Activated T-cell treated with anti-CD3 and anti-CD28 coated beads for 1 hour (primary cell): ENCODE measurements at regions not wholly inside any gene's neighbourhood (a gene's known extent, or its start where the extent isn't known, plus 50 kb on each side); places are given as distances from the start of the nearest gene placed in this dataset.

Source experiments
- DNase-seq: peaks from one replicate; pipeline ENCODE4 v3.0.0-alpha.2; 2020; ENCODE audit warnings: low read depth

DNA sequence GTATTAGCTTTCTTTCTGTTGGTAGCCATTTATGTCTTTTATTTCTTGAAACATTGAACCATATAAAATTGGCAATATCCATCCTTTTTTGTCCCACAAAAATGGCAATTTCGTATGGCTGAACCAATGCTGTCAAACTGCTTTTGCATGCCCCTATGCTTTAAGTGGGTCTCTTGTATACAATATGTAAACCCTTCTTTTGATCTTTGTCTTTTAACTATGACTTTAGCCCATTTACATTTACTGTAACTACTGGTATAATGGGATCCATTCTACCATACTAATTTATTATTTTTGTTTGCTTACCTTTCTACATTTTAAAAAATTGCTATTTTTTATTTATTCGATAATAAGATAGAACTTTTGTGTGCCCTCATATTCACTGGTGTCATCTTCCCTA lies 93.4 kb downstream of the TENT4A start:
- no peak for DNase-seq

GRCh38 chr5:6808462-6808861 lies 95.2 kb downstream of the TENT4A start:
- DNase-seq = no peak

DNA sequence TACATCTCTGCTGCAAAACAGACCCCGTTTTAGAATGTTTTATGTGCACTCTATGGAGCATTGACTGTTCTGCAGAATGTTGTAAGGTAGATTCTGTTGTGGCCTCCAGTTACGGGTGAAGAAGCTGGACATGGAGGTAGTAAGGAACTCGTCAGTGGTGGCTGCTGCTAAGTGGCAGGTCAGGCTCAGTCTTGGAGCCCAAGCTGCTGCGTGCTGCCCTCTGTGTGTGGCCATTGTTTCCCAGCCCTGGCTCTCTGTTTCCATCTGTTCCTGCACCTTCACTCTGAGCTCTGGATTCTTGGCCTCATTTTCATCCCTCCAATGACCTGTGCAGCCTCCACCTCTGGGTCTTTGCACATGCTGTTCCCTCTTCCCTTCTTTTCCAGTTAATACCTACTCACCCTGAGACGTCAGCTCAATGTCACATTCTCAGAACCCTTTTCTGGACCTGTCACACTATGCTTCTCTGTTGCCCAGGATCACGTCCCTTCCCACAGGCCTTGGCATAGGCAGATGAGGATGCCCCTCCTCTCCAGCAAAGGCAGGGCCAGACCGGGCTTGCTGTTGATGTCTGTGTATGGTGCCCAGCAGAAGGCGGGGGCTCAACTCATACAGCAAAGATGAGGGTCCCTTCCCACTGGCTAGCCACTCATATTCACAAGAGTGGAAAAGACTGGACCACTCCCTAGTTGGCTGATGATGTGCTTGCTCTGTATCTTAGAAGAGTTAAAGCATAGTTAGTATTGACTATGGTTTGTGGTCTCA lies 97.6 kb downstream of the TENT4A start:
- DNase-seq = no peak

- no peak for DNase-seq
Observed at GRCh38 chr5:6812091-6812490, 98.9 kb downstream of the TENT4A start.

- no peak for DNase-seq
Observed at GRCh38 chr5:6812800-6813731, 99.8 kb downstream of the TENT4A start.

DNA sequence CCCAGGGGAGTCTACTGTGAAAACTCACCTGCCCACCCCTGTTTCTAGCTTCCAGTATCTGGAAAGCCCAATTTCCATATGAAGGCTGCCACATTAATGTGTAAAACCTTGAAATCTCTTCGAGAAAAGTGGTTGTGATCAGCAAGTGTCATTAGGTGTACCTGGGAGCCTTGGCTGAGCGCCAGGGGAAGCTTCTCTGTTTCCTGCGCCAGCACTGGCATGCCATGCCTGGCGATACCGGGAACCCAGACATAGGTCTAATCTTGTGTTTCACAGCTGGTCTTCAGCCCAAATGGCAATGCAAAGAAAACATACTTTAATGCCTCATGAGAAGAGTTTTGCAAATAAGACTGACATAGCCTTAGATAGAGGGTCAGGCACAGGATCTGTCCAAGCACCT lies 101.6 kb downstream of the TENT4A start:
- DNase-seq = no peak

DNA sequence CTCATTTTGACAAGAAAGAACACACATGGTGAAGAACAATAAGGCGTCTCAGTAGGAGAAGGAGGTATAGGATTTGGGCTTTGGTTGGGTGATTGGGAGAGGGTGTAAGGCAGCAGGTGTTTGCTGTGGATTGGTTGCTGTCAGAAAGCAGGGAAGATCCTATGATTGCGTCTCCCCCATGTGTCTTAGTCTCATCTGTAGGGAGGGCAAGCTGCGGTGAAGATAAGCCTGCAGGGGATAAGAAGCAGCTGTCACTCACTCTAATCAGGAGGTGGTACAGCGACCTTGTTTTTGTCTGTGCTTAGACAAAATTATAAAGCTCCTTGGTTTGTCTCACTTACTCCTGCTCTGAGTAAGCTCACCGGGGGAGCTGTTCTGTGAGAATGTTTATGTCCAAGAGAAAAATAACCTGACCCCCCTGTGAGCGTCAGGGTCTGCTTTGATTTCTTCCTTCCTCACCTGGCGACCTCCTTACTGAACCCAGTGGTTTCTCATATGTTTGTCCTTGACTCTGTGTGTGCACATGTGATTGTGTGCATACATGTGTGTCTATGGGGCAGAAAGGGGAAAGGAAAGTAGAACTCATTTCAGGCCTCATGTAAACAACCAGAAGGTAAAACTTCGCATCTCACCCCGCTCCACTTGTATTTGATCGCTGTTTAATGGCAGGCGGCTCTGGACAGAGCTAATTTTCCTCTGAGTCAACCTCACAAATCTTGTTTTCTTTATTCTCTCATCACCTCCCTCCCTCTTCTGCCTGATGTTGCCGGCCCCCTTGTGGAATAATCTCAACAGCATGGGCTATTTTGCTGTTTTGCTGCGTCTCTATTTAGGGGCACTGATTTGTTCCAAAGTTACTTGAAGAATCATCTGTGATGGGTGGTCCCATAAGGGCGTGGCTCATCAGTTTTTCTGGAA lies 105.6 kb downstream of the TENT4A start:
- no peak for DNase-seq

DNA sequence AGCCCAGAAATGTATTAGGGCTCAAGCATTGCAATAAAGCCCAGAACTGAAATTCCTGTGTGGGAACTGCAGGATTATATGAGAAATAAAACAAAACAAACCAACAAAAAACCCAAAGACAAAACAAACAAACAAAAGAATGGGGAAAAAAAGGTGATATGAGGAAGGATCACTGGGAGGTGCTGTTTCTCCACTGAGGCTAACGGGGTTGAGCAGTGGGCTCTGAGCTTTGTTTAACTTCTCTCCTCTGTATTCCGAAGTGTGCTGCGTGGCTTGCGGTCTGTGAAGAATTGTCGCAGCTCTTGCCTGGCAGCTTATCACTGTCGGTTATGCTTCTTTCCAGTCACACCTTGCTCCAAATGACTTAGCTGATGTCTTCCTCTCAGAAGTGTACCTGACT lies 106.3 kb downstream of the TENT4A start:
- DNase-seq = no peak

- peak; percentile 14 for DNase-seq
Observed at GRCh38 chr5:6820851-6821479, 107.7 kb downstream of the TENT4A start.

DNA sequence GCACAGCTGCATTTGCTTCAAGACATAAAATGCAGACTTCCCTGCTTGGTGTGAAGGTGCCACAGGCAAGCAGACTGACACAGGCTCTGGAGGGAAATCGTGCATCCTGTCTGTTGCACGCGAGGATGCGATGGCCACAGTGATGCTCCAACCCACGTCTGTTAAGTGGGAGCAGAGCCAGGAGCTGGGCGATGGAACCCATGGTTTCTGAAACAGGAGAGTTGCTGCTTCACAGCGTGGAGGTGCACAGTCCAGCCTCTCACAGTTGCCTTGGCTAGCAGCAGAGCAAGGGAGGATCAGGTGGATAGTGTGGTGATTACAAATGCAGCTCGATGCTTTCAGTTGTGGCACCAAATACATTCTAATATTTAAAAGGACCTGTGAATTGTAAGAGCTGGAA lies 108.8 kb downstream of the TENT4A start:
- no peak for DNase-seq

DNA sequence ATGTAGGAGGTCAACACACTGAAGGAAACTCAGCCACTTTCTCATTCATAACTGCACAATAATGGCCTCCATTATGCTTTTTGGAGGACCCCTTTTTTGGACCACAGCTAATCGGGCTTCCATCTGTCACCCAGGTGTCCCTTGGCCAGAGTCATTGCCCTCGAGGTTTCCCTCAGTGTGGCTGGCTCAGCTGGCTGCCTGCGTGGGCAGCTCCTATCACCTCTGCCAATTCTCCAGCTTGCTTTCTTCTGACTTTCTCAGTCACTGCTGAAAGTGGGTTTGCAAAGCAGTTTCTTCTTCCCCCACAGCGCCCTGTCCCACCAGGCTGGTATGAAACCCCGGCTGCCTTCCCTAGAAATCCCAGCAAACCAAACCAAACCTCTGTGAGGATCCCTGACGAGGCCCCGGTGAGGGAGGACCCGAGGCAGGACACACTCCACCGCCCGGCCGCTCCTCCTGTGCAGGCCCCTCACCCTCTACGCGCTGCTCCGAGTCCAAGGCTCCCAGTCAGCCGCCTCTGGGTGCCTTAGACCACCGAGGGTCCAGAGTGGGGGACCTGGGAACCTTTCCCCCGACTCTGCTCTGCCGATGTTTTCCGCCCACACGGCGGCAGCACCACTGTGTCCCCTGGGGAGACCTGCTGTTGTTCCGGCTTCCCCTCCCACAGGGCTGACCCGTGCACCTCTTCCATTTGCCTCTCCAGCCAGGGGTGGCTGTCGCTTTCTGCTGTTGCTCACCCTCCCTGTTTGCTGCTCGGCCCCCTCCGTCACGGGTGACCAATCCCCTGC lies 109.5 kb downstream of the TENT4A start:
- no peak for DNase-seq

DNA sequence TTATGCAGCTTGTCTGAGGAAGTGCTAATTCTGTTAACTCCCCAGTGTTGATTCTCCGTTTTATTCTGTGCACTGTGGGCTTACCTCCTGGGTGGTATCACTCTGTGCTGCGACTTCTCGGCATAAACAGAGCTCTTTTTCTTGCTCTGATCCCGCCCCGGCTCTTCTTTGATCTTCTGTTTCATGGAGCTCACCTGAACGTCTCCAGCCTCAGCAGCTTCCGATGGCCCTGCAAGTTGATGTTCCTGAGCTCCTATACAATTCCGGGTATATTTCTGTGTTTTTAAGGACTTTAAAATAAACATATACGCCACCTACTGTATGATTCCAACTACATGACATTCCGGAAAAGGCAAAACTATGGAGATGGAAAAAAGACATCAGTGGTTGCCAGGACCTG lies 110.8 kb downstream of the TENT4A start:
- no peak for DNase-seq

DNA sequence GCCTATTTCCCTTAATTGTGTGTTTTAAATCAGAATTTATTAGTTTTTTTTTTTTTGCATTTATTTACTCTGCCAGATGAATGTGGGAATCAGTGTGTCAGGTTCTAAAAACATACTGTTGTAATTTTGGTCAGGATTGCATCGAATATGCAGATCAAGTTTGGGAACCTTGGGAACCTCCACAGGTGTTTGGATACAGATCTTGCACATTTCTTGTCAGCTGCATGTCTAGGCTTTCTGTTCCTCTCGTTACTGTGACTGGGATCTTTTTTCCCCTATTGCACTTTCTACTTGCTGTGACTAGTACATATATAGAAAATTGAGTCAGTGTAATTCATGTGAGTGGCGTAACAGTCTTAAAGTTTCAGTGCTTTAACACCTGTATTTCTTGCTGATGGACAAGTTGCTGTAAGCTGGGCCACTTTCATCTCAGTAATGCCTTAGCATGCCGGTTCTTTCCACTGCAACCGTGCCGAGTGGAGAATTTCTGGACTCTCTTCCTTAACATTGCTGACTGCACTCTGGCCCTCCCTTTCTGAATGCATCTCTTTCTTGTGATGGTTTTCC lies 112.5 kb downstream of the TENT4A start:
- no peak for DNase-seq

- no peak for DNase-seq
Observed at GRCh38 chr5:6826756-6827155, 113.5 kb downstream of the TENT4A start.

- peak; percentile 6 for DNase-seq
Observed at GRCh38 chr5:6827526-6828219, 114.4 kb downstream of the TENT4A start.

DNA sequence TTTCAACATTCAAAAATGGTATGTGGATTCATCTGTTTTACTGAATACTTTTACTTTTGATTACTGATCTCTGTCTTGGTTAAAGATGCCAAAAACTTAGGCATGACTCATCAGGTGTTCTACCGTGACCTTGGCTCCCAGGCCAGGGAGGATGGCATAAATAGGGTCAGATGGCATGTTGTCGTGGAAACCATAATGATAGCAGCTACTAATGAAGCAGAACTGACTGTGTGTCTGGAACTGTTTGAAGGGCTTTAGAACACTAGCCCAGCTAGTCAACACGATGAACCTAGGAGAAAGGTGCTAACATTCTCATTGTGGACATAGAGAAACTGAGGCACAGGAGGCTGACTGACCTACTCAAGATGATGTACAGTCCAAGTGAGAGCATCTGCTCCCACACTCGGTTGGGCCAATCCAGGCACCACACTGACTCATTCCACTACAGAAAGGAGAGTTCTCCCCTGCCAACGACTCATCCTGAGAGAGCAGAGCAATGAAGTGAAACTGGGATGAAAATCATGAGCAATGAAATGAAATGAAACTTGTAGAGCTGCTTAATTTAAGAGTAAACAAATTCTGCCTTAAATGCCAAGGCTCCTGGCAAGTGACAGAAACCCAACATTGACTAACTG lies 116.0 kb downstream of the TENT4A start:
- no peak for DNase-seq

DNA sequence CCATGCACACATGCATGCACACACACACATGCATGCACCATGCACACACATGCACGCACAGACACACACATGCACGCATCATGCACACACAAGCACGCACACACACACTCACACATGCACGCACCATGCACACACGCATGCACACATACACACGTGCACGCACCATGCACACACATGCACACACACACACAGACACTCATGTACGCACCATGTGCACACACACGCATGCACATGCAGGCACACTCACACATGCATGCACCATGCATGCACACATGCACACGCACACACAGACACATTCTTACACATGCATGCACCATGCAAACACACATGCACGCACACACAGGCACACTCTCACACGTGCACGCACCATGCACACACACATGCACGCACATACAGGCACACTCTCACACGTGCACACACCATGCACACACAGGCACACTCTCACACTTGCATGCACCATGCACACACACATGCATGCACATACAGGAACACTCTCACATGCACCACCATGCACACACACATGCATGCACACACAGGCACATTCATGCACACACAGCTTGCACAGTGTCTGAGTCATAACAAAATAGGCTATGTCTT lies 117.5 kb downstream of the TENT4A start:
- no peak for DNase-seq

- DNase-seq = no peak
Observed at GRCh38 chr5:6831678-6832671, 118.7 kb downstream of the TENT4A start.
